ENCODE measurements at regions not wholly inside any gene's neighbourhood (a gene's known extent, or its start where the extent isn't known, plus 50 kb on each side); places are given as distances from the start of the nearest gene placed in this dataset.

GRCh38 chr9:31519424-31519823 lies 865.0 kb upstream of the ACO1 start:
- intact Hi-C loops (cut with DNase I) = no loop called here
- Histone ChIP-seq H3K27me3 (no peaks in the 10 kb centered on the region), H3K9me3 (no peaks in the 10 kb centered on the region), H3K36me3 (no peaks in the 10 kb centered on the region), H3K27ac (no peak overlapping the region), H3K4me3 (no peak overlapping the region), H3K4me1 (no peaks in the 10 kb centered on the region)
- no peak for TF ChIP-seq POLR2A (IDR thresholded peaks at IDR 0.05)
- ATAC-seq (no peak), DNase-seq (no peak)
- 55 to 64% (median 62%) methylated on average over 3 to 5 of the region's 5 CpGs for WGBS, 4 donors

GRCh38 chr9:31519826-31520225 lies 864.6 kb upstream of the ACO1 start:
- DNase-seq (no peak), ATAC-seq (no peak)
- no peaks in the 10 kb centered on the region for H3K4me1 ChIP-seq
- no peak overlapping the region for H3K27ac ChIP-seq
- H3K4me3 ChIP-seq = no peak overlapping the region
- WGBS, 4 donors = 45 to 71% (median 70%) methylated on average over 2 of the region's 2 CpGs
- TF ChIP-seq POLR2A (IDR thresholded peaks at IDR 0.05) (no peak), CTCF (IDR thresholded peaks at IDR 0.05) (no peak)
- no peaks in the 10 kb centered on the region for H3K36me3 ChIP-seq
- H3K9me3 ChIP-seq = no peaks in the 10 kb centered on the region
- intact Hi-C loops (cut with DNase I) = loop anchor here in 1 of 10 donors (10.0 kb wide), 1 partner anchor 65 kb away; no protein-coding TSS in a partner anchor
- no peaks in the 10 kb centered on the region for H3K27me3 ChIP-seq

- Histone ChIP-seq H3K9me3 (peaks cover 0 to 5% (median 0%) of the 10 kb centered on the region in 12 donors), H3K27me3 (no peaks in the 10 kb centered on the region), H3K36me3 (no peaks in the 10 kb centered on the region), H3K4me3 (no peak overlapping the region), H3K4me1 (no peaks in the 10 kb centered on the region), H3K27ac (no peak overlapping the region)
- TF ChIP-seq CTCF (IDR thresholded peaks at IDR 0.05) = no peak
- no peak for TF ChIP-seq POLR2A (IDR thresholded peaks at IDR 0.05)
- no peak for DNase-seq
- ATAC-seq = no peak
- intact Hi-C loops (cut with DNase I) = loop anchor here in 1 of 10 donors (10.0 kb wide), 1 partner anchor 64 kb away; no protein-coding TSS in a partner anchor
- 70 to 84% (median 74%) methylated on average over 3 of the region's 3 CpGs for WGBS, 4 donors
These were observed 864.0 kb upstream of the ACO1 start for GRCh38 chr9:31520301-31521085.

- ATAC-seq (no peak), DNase-seq (no peak)
- Histone ChIP-seq H3K4me1 (no peaks in the 10 kb centered on the region), H3K9me3 (no peaks in the 10 kb centered on the region), H3K27ac (no peak overlapping the region), H3K4me3 (no peak overlapping the region), H3K36me3 (no peaks in the 10 kb centered on the region), H3K27me3 (no peaks in the 10 kb centered on the region)
- 57 to 74% (median 68%) methylated on average over 2 of the region's 2 CpGs for WGBS, 4 donors
- no peak for TF ChIP-seq CTCF (IDR thresholded peaks at IDR 0.05)
- TF ChIP-seq POLR2A (IDR thresholded peaks at IDR 0.05) = no peak
- intact Hi-C loops (cut with DNase I) = no loop called here
These were observed 848.8 kb upstream of the ACO1 start for GRCh38 chr9:31535651-31536050.
